Lung (tissue), 11 donors: ENCODE measurements at regions not wholly inside any gene's neighbourhood (a gene's known extent, or its start where the extent isn't known, plus 50 kb on each side); places are given as distances from the start of the nearest gene placed in this dataset.

Experiments used
- ATAC-seq: fragments of 200-7000 bp; cut with Tn5 transposase; one replicate; pipeline ENCODE4 v1.9.1; 2020; ENCODE audit warnings: moderate number of reproducible peaks; ENCODE audit not compliant: insufficient read depth, low FRiP score
- DNase-seq, 3 donors: peaks; one replicate each; pipeline ENCODE4 v3.0.0-alpha.2; 2013 to 2017
- H3K27ac ChIP-seq, 2 donors: one replicate each; pipeline ENCODE4 v1.5.1; 2013; ENCODE audit warnings: mild to moderate bottlenecking in 2 of 2, moderate library complexity in 2 of 2, control low read depth in 1 of 2, inconsistent platforms in 1 of 2, low read depth in 1 of 2, low read length in 1 of 2
- H3K27me3 ChIP-seq, 3 donors: one replicate each; pipeline ENCODE4 v1.5.1; 2013; ENCODE audit warnings: low read length in 2 of 3; ENCODE audit not compliant: control insufficient read depth in 3 of 3, insufficient read depth in 3 of 3
- H3K36me3 ChIP-seq, 4 donors: one replicate each; pipeline ENCODE4 v1.5.1; 2013; ENCODE audit warnings: low read length in 4 of 4, mild to moderate bottlenecking in 1 of 4, moderate library complexity in 1 of 4; ENCODE audit not compliant: control insufficient read depth in 4 of 4, insufficient read depth in 4 of 4
- H3K4me1 ChIP-seq, 5 donors: one replicate each; pipeline ENCODE4 v1.5.1; 2013; ENCODE audit warnings: low read length in 5 of 5, mild to moderate bottlenecking in 2 of 5, moderate library complexity in 1 of 5; ENCODE audit not compliant: control insufficient read depth in 5 of 5, insufficient read depth in 5 of 5
- H3K4me3 ChIP-seq: one replicate; pipeline ENCODE4 v1.5.1; 2013; ENCODE audit warnings: mild to moderate bottlenecking, control low read depth, moderate library complexity
- H3K9ac ChIP-seq, 2 donors: one replicate each; pipeline ENCODE4 v1.5.1; 2013; ENCODE audit warnings: low read length in 2 of 2, control low read depth in 1 of 2; ENCODE audit not compliant: insufficient read depth in 1 of 2
- H3K9me3 ChIP-seq, 4 donors: one replicate each; pipeline ENCODE4 v1.5.1; 2013; ENCODE audit warnings: low read length in 3 of 4, mild to moderate bottlenecking in 1 of 4, moderate library complexity in 1 of 4; ENCODE audit not compliant: control insufficient read depth in 4 of 4, insufficient read depth in 3 of 4
- WGBS, 2 donors: extraction: QIAGEN DNeasy Blood & Tissue Kit; methylation state at CpG; one replicate each; pipeline ENCODE4 v1.1.7; 2013; 5-methylcytosine and 5-hydroxymethylcytosine counted together
- TF ChIP-seq, protein P1 (sequence below): IDR thresholded peaks from 2 replicates; pipeline ENCODE4 v1.5.1; 2012; ENCODE audit warnings: mild to moderate bottlenecking; ENCODE audit errors: control extremely low read depth, extremely low read depth
- donor health status: control.
- donor health status: control.
- donor health status: Bipolar disorder and iron deficiency.
- donor health status: healthy.
- donor health status: DM: yes; HTN: yes; CAD: no.

DNA sequence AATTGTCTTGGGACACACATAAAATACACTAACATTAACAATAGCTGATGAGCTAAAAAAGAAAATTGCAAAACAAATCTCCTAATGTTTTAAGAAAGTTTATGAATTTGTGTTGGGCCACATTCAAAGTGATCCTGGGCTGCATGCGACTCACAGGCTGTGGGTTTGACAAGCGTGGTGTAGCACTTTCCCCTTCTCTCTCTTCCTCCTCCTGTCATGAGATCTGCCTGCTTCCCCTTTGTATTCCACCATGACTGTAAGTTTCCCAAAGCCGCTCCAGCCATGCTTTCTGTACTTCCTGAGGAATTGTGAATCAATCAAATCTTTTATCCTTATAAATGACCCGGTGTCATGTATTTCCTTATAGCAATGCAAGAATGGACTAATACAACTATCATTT lies 178.0 kb downstream of the TLR4 start:
- H3K9me3 ChIP-seq: no peaks in the 10 kb centered on the region
- ATAC-seq: no peak
- H3K36me3 ChIP-seq: no peaks in the 10 kb centered on the region
- no peak for DNase-seq
- no peak overlapping the region for H3K27ac ChIP-seq
- H3K9ac ChIP-seq: no peak overlapping the region
- 59 to 61% methylated on average over 4 of the region's 4 CpGs for WGBS, 2 donors
- TF ChIP-seq, protein P1, sequence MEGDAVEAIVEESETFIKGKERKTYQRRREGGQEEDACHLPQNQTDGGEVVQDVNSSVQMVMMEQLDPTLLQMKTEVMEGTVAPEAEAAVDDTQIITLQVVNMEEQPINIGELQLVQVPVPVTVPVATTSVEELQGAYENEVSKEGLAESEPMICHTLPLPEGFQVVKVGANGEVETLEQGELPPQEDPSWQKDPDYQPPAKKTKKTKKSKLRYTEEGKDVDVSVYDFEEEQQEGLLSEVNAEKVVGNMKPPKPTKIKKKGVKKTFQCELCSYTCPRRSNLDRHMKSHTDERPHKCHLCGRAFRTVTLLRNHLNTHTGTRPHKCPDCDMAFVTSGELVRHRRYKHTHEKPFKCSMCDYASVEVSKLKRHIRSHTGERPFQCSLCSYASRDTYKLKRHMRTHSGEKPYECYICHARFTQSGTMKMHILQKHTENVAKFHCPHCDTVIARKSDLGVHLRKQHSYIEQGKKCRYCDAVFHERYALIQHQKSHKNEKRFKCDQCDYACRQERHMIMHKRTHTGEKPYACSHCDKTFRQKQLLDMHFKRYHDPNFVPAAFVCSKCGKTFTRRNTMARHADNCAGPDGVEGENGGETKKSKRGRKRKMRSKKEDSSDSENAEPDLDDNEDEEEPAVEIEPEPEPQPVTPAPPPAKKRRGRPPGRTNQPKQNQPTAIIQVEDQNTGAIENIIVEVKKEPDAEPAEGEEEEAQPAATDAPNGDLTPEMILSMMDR: no peak
- H3K4me1 ChIP-seq: no peaks in the 10 kb centered on the region
- no peaks in the 10 kb centered on the region for H3K27me3 ChIP-seq
- no peak overlapping the region for H3K4me3 ChIP-seq

DNA sequence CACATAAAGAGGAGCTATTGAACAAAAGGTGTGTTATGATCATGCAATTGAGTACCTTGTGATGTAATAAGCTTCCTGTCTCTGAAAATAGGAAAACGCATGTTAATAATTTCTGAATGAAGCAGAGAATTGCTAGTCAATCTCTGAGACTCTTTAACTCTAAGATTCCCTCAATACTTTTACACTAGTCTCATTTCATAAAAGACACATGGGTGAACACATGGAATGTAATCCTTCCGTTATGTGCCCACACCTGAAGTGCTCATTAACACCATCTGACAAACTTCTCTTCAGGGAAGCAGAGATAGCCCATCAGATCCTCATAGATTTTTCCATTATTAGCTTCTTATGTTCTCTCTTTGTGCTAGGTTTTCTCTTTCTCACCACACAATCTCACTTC lies 182.4 kb downstream of the TLR4 start:
- H3K9me3 ChIP-seq: no peaks in the 10 kb centered on the region
- TF ChIP-seq, protein P1: no peak
- WGBS, 2 donors: 75 to 79% methylated on average over 2 of the region's 2 CpGs
- DNase-seq (no peak), ATAC-seq (no peak)
- no peaks in the 10 kb centered on the region for H3K36me3 ChIP-seq
- H3K4me3 ChIP-seq: no peak overlapping the region
- H3K27ac ChIP-seq: no peak overlapping the region
- H3K9ac ChIP-seq: no peak overlapping the region
- no peaks in the 10 kb centered on the region for H3K4me1 ChIP-seq
- H3K27me3 ChIP-seq: no peaks in the 10 kb centered on the region

DNA sequence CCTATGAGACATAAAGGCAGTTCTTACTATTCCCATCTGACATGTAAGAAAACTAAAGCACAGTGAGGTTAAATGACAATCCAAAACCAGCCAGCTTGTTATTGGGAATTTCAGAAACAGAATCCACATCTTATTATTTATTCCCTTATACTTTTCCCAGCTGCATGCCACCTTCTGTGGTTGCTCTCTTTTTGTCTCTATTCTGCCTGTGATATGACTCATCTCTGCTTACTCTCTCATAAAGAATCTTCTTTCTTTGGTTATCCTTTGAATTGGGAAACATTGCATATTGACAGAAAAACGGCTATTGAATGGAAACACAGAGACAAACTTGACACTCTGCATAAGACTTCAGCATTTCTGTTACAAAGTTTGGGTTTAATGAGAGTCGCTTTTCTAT lies 183.2 kb downstream of the TLR4 start:
- Histone ChIP-seq H3K27me3 (no peaks in the 10 kb centered on the region), H3K9ac (no peak overlapping the region), H3K27ac (no peak overlapping the region), H3K9me3 (no peaks in the 10 kb centered on the region), H3K4me3 (no peak overlapping the region), H3K36me3 (no peaks in the 10 kb centered on the region), H3K4me1 (no peaks in the 10 kb centered on the region)
- 85 to 88% methylated on average over 2 of the region's 2 CpGs for WGBS, 2 donors
- TF ChIP-seq, protein P1: no peak
- DNase-seq: no peak
- ATAC-seq: no peak

DNA sequence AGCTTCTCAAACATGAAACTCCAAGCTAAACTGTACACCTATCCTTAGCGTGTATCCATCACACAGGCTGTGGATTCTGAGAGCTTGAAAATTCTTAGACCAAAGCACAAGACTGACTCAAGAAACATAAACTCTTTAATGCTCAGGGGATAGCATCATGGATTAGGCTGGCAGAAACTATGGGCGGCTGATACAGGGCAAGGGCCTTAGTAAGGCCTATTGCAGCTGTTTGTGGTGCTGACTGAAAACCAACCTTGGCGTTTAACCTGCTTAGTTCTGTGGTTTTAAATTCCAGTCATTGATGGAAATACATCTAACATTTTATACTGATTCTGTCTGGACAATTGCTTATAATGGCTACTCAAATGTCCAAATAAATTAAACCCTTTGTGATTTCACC lies 183.7 kb downstream of the TLR4 start:
- no peak overlapping the region for H3K9ac ChIP-seq
- ATAC-seq (no peak), DNase-seq (no peak)
- H3K27ac ChIP-seq: no peak overlapping the region
- H3K4me3 ChIP-seq: no peak overlapping the region
- H3K9me3 ChIP-seq: no peaks in the 10 kb centered on the region
- no peaks in the 10 kb centered on the region for H3K36me3 ChIP-seq
- WGBS, 2 donors: 77 to 92% methylated on average over 3 of the region's 3 CpGs
- TF ChIP-seq, protein P1: no peak
- H3K27me3 ChIP-seq: no peaks in the 10 kb centered on the region
- H3K4me1 ChIP-seq: no peaks in the 10 kb centered on the region
